ENCODE measurements at regions not wholly inside any gene's neighbourhood (a gene's known extent, or its start where the extent isn't known, plus 50 kb on each side); places are given as distances from the start of the nearest gene placed in this dataset.

DNA sequence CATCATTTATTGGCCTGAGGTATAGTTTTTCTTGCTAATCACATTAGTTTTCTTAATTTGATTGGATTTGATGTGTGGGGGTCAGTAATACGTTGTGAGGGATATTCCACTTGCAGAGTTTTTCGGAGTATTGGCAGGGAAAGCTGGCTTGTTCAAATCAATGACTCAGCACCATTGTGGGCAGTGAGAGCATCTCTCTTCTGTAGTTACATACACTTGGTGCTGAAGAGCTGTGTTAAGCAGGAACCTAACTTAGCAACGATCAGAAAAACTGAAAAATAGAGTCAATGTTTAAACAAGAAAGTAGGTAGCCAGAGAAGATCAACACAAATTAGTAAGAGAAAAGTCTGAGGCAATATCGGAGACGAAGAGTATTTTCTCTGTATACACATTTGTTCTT, 344.6 kb upstream of the EDIL3 start:
- H3K4me2 ChIP-seq (ENCODE audit: low read length), result no peak overlapping the region
- H3K27ac ChIP-seq (ENCODE audit: low read length), result no peak overlapping the region
- no peaks in the 10 kb centered on the region for H3K9me3 ChIP-seq (ENCODE audit: low read length)
- H3K79me2 ChIP-seq (replicated peaks; ENCODE audit: insufficient read depth, low read length), result no peaks in the 10 kb centered on the region
- TF ChIP-seq EP300 (conservative IDR thresholded peaks at IDR 0.05; ENCODE audit: poor library complexity, severe bottlenecking), result no peak
- no peaks in the 10 kb centered on the region for H3K36me3 ChIP-seq (ENCODE audit: insufficient read depth, low read length)
- no peak overlapping the region for H3K4me3 ChIP-seq (ENCODE audit: low read length)
- H3F3A ChIP-seq (ENCODE audit: insufficient read depth, low read length, poor library complexity, severe bottlenecking), result no peaks in the 10 kb centered on the region
- no peak overlapping the region for H3K9ac ChIP-seq (ENCODE audit: low read length)
- H3K9me2 ChIP-seq (ENCODE audit: insufficient read depth, low read length), result no peaks in the 10 kb centered on the region
- H3K27me3 ChIP-seq (ENCODE audit: insufficient read depth, low read depth, low read length), result no peaks in the 10 kb centered on the region
- no peak overlapping the region for H2AFZ ChIP-seq (ENCODE audit: low read depth, low read length)
- no peaks in the 10 kb centered on the region for H4K20me1 ChIP-seq (ENCODE audit: insufficient read depth)

DNA sequence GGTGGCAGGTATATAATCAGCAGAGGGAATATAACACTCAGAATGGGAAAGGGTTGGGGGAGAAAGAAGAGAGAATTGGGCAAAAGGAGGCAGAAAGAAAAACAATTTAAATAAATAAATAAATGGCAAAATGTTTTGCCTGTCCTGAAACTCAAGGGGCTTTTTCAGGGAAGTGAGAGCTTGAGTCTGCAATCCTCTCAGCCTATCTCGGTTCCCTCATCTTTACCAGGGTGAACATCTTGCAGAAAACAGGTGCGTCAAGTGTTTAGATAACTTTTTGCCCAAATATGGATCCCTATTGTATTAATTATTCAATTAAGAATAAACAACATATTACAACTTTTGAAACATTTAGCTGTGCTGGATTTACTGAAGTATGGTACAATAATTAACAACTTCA, 343.0 kb upstream of the EDIL3 start:
- Histone ChIP-seq H3K9me2 (ENCODE audit: insufficient read depth, low read length) (no peaks in the 10 kb centered on the region), H3K36me3 (ENCODE audit: insufficient read depth, low read length) (no peaks in the 10 kb centered on the region), H2AFZ (ENCODE audit: low read depth, low read length) (no peak overlapping the region), H3K9ac (ENCODE audit: low read length) (no peak overlapping the region), H3K27ac (ENCODE audit: low read length) (no peak overlapping the region), H3K27me3 (ENCODE audit: insufficient read depth, low read depth, low read length) (no peaks in the 10 kb centered on the region), H3K4me2 (ENCODE audit: low read length) (no peak overlapping the region), H3K79me2 (replicated peaks; ENCODE audit: insufficient read depth, low read length) (no peaks in the 10 kb centered on the region), H4K20me1 (ENCODE audit: insufficient read depth) (no peaks in the 10 kb centered on the region), H3K4me3 (ENCODE audit: low read length) (no peak overlapping the region), H3F3A (ENCODE audit: insufficient read depth, low read length, poor library complexity, severe bottlenecking) (no peaks in the 10 kb centered on the region), H3K9me3 (ENCODE audit: low read length) (no peaks in the 10 kb centered on the region)
- no peak for TF ChIP-seq EZH2 (IDR thresholded peaks at IDR 0.05; ENCODE audit: borderline replicate concordance, insufficient read depth, low read length, poor library complexity, severe bottlenecking)
- TF ChIP-seq, protein P1, sequence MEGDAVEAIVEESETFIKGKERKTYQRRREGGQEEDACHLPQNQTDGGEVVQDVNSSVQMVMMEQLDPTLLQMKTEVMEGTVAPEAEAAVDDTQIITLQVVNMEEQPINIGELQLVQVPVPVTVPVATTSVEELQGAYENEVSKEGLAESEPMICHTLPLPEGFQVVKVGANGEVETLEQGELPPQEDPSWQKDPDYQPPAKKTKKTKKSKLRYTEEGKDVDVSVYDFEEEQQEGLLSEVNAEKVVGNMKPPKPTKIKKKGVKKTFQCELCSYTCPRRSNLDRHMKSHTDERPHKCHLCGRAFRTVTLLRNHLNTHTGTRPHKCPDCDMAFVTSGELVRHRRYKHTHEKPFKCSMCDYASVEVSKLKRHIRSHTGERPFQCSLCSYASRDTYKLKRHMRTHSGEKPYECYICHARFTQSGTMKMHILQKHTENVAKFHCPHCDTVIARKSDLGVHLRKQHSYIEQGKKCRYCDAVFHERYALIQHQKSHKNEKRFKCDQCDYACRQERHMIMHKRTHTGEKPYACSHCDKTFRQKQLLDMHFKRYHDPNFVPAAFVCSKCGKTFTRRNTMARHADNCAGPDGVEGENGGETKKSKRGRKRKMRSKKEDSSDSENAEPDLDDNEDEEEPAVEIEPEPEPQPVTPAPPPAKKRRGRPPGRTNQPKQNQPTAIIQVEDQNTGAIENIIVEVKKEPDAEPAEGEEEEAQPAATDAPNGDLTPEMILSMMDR (IDR thresholded peaks at IDR 0.05; ENCODE audit: poor library complexity, severe bottlenecking), result no peak
- no peak for TF ChIP-seq TAF1 (IDR thresholded peaks at IDR 0.05; ENCODE audit: low read depth)
- TF ChIP-seq, protein P2, sequence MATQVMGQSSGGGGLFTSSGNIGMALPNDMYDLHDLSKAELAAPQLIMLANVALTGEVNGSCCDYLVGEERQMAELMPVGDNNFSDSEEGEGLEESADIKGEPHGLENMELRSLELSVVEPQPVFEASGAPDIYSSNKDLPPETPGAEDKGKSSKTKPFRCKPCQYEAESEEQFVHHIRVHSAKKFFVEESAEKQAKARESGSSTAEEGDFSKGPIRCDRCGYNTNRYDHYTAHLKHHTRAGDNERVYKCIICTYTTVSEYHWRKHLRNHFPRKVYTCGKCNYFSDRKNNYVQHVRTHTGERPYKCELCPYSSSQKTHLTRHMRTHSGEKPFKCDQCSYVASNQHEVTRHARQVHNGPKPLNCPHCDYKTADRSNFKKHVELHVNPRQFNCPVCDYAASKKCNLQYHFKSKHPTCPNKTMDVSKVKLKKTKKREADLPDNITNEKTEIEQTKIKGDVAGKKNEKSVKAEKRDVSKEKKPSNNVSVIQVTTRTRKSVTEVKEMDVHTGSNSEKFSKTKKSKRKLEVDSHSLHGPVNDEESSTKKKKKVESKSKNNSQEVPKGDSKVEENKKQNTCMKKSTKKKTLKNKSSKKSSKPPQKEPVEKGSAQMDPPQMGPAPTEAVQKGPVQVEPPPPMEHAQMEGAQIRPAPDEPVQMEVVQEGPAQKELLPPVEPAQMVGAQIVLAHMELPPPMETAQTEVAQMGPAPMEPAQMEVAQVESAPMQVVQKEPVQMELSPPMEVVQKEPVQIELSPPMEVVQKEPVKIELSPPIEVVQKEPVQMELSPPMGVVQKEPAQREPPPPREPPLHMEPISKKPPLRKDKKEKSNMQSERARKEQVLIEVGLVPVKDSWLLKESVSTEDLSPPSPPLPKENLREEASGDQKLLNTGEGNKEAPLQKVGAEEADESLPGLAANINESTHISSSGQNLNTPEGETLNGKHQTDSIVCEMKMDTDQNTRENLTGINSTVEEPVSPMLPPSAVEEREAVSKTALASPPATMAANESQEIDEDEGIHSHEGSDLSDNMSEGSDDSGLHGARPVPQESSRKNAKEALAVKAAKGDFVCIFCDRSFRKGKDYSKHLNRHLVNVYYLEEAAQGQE (IDR thresholded peaks at IDR 0.05; ENCODE audit: borderline replicate concordance), result no peak

DNA sequence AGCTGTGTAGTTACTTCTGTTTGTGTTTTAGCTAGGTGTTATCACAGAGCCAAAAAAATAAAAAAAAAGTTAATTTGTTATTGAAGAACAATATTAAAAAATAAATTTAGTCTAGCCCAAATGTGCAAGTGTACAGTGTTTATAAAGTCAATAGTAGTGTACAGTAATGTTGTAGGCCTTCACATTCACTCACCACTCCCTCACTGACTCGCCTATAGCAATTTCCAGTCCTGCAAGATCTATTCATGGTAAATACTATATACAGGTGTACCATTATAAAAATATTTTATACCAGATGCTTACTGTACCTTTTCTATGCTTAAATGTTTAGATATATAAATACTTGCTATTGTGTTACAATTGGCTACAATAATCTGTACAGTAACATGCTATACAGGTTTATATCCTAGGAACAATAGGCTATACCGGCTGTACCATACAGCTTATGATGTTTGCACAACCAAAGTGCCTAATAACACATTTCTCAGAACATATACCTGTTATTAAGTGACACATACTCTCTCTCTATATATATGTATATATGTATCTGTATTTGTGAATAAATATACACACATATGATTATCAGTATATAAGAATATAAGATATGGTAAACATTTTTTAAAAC, 341.4 kb upstream of the EDIL3 start:
- TF ChIP-seq, protein P1 (IDR thresholded peaks at IDR 0.05; ENCODE audit: poor library complexity, severe bottlenecking), result no peak
- no peak for TF ChIP-seq POLR2AphosphoS5 (IDR thresholded peaks at IDR 0.05)
- no peak for TF ChIP-seq SMC3 (conservative IDR thresholded peaks at IDR 0.05; ENCODE audit: poor library complexity)
- no peak for TF ChIP-seq MXI1 (conservative IDR thresholded peaks at IDR 0.05; ENCODE audit: poor library complexity, severe bottlenecking)
- TF ChIP-seq EP300 (conservative IDR thresholded peaks at IDR 0.05; ENCODE audit: poor library complexity, severe bottlenecking), result no peak
- TF ChIP-seq RAD21 (conservative IDR thresholded peaks at IDR 0.05), result no peak
- no peak for TF ChIP-seq EZH2 (IDR thresholded peaks at IDR 0.05; ENCODE audit: borderline replicate concordance, insufficient read depth, low read length, poor library complexity, severe bottlenecking)
- TF ChIP-seq, protein P2 (IDR thresholded peaks at IDR 0.05; ENCODE audit: borderline replicate concordance), result no peak
- TF ChIP-seq TAF1 (IDR thresholded peaks at IDR 0.05; ENCODE audit: low read depth), result no peak
- H2AFZ ChIP-seq (ENCODE audit: low read depth, low read length), result no peak overlapping the region
- H4K20me1 ChIP-seq (ENCODE audit: insufficient read depth), result no peaks in the 10 kb centered on the region
- no peaks in the 10 kb centered on the region for H3K9me3 ChIP-seq (ENCODE audit: low read length)
- H3K27ac ChIP-seq (ENCODE audit: low read length), result no peak overlapping the region
- H3K79me2 ChIP-seq (replicated peaks; ENCODE audit: insufficient read depth, low read length), result no peaks in the 10 kb centered on the region
- no peaks in the 10 kb centered on the region for H3K9me2 ChIP-seq (ENCODE audit: insufficient read depth, low read length)
- H3K9ac ChIP-seq (ENCODE audit: low read length), result no peak overlapping the region
- H3F3A ChIP-seq (ENCODE audit: insufficient read depth, low read length, poor library complexity, severe bottlenecking), result no peaks in the 10 kb centered on the region
- no peak overlapping the region for H3K4me2 ChIP-seq (ENCODE audit: low read length)
- no peaks in the 10 kb centered on the region for H3K27me3 ChIP-seq (ENCODE audit: insufficient read depth, low read depth, low read length)
- H3K36me3 ChIP-seq (ENCODE audit: insufficient read depth, low read length), result no peaks in the 10 kb centered on the region
- no peak overlapping the region for H3K4me3 ChIP-seq (ENCODE audit: low read length)

All from neural cell (in vitro differentiated cells).